ENCODE measurements at regions not wholly inside any gene's neighbourhood (a gene's known extent, or its start where the extent isn't known, plus 50 kb on each side); places are given as distances from the start of the nearest gene placed in this dataset.
A peak's percentile ranks its signal among the peaks of the same experiment; 100 is the strongest.

- DNase-seq, result no peak
Measured at GRCh38 chr16:76913046-76913445, 277.9 kb upstream of the MON1B start.

- DNase-seq, result no peak
Measured at GRCh38 chr16:76926042-76926441, 264.9 kb upstream of the MON1B start.

GRCh38 chr16:76926595-76926994 lies 264.4 kb upstream of the MON1B start:
- no peak for DNase-seq

- no peak for DNase-seq
Measured at GRCh38 chr16:76931186-76931585, 259.8 kb upstream of the MON1B start.

- no peak for DNase-seq
Measured at GRCh38 chr16:76932541-76933211, 258.3 kb upstream of the MON1B start.

- DNase-seq, result no peak
Measured at GRCh38 chr16:76940251-76940650, 250.7 kb upstream of the MON1B start.

GRCh38 chr16:76941113-76941512 lies 249.9 kb upstream of the MON1B start:
- DNase-seq, result no peak

GRCh38 chr16:76942089-76942488 lies 248.9 kb upstream of the MON1B start:
- DNase-seq, result no peak

GRCh38 chr16:76943921-76944320 lies 247.1 kb upstream of the MON1B start:
- DNase-seq, result peak; percentile 19

- DNase-seq, result no peak
Measured at GRCh38 chr16:76946879-76947278, 244.1 kb upstream of the MON1B start.

GRCh38 chr16:76947749-76948148 lies 243.2 kb upstream of the MON1B start:
- DNase-seq, result peak; percentile 25

- DNase-seq, result no peak
Measured at GRCh38 chr16:76955629-76956028, 235.4 kb upstream of the MON1B start.

GRCh38 chr16:76956394-76956793 lies 234.6 kb upstream of the MON1B start:
- DNase-seq, result no peak

- DNase-seq, result no peak
Measured at GRCh38 chr16:76956841-76957240, 234.1 kb upstream of the MON1B start.

GRCh38 chr16:76959166-76959565 lies 231.8 kb upstream of the MON1B start:
- no peak for DNase-seq

GRCh38 chr16:76963614-76964315 lies 227.2 kb upstream of the MON1B start:
- DNase-seq, result no peak

GRCh38 chr16:76964464-76965154 lies 226.4 kb upstream of the MON1B start:
- DNase-seq, result no peak

- no peak for DNase-seq
Measured at GRCh38 chr16:76970087-76970744, 220.8 kb upstream of the MON1B start.

- no peak for DNase-seq
Measured at GRCh38 chr16:76970745-76971099, 220.3 kb upstream of the MON1B start.

GRCh38 chr16:76976101-76976500 lies 214.9 kb upstream of the MON1B start:
- no peak for DNase-seq

- no peak for DNase-seq
Measured at GRCh38 chr16:76976756-76977155, 214.2 kb upstream of the MON1B start.

- no peak for DNase-seq
Measured at GRCh38 chr16:76984196-76984595, 206.8 kb upstream of the MON1B start.

GRCh38 chr16:76985392-76986045 lies 205.5 kb upstream of the MON1B start:
- DNase-seq, result no peak

All from NCI-H1694 (cell line).